Kidney epithelial cell (primary cell): ENCODE measurements at regions not wholly inside any gene's neighbourhood (a gene's known extent, or its start where the extent isn't known, plus 50 kb on each side); places are given as distances from the start of the nearest gene placed in this dataset.

Experiments
- DNase-seq: peaks from one replicate; pipeline ENCODE4 v3.0.0-alpha.2; 2010; ENCODE audit warnings: low read depth
- H3K27me3 ChIP-seq: 2 replicates; pipeline ENCODE4 v1.6.0; 2011; ENCODE audit warnings: low read length; ENCODE audit not compliant: control insufficient read depth, insufficient read depth
- H3K36me3 ChIP-seq: 2 replicates; pipeline ENCODE4 v1.5.1; 2011; ENCODE audit warnings: low read length; ENCODE audit not compliant: control insufficient read depth, insufficient read depth
- H3K4me3 ChIP-seq: 2 replicates; pipeline ENCODE4 v1.5.1; 2011; ENCODE audit warnings: low read depth, mild to moderate bottlenecking, control low read depth, low read length
- TF ChIP-seq, protein P1 (sequence below): IDR thresholded peaks from 2 replicates; pipeline ENCODE4 v1.5.1; 2011; ENCODE audit warnings: mild to moderate bottlenecking, moderate library complexity, low read length, control low read depth, inconsistent platforms; ENCODE audit not compliant: insufficient read depth, poor library complexity, severe bottlenecking

DNA sequence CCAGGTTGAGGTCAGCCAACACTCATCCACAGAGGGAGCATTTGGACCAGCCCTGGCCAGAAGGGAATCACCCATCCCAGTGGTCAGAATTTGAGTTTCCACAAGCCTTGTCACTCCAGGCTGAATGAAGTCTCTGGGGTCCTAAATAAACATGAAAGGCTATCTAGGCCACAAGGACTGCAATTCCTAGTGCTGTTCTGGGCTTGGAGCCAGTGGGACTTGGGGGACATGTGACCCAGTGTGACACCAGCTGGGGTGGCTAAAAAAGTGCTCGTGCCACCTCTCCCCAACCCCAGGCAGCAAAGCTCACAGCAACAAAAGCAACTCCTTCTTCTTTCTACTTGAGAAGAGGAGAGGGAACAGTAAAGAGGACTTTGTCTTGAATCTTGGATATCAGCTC, 91.7 kb downstream of the MDH1 start:
- H3K27me3 ChIP-seq: no peaks in the 10 kb centered on the region
- no peak for DNase-seq
- H3K36me3 ChIP-seq: no peaks in the 10 kb centered on the region
- no peak overlapping the region for H3K4me3 ChIP-seq
- TF ChIP-seq, protein P1, sequence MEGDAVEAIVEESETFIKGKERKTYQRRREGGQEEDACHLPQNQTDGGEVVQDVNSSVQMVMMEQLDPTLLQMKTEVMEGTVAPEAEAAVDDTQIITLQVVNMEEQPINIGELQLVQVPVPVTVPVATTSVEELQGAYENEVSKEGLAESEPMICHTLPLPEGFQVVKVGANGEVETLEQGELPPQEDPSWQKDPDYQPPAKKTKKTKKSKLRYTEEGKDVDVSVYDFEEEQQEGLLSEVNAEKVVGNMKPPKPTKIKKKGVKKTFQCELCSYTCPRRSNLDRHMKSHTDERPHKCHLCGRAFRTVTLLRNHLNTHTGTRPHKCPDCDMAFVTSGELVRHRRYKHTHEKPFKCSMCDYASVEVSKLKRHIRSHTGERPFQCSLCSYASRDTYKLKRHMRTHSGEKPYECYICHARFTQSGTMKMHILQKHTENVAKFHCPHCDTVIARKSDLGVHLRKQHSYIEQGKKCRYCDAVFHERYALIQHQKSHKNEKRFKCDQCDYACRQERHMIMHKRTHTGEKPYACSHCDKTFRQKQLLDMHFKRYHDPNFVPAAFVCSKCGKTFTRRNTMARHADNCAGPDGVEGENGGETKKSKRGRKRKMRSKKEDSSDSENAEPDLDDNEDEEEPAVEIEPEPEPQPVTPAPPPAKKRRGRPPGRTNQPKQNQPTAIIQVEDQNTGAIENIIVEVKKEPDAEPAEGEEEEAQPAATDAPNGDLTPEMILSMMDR: no peak

DNA sequence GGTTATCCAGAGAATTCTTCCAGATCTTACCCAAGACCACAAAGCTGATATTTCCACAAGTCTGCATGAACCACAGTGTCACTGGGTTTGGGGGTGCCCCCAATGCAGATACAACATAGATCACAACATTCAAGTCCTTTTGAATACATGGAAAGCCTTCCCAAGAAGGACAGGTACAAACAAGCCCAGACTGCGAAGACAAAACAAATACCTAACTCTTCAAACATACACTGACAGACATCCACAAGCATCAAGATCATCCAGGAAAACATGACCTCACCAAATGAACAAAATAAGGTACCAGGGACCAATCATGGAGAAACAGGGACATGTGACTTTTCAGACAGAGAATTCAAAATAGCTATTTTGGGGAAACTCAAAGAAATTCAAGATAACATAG, 93.1 kb downstream of the MDH1 start:
- H3K36me3 ChIP-seq: no peaks in the 10 kb centered on the region
- TF ChIP-seq, protein P1: no peak
- H3K27me3 ChIP-seq: no peaks in the 10 kb centered on the region
- H3K4me3 ChIP-seq: no peak overlapping the region
- no peak for DNase-seq

DNA sequence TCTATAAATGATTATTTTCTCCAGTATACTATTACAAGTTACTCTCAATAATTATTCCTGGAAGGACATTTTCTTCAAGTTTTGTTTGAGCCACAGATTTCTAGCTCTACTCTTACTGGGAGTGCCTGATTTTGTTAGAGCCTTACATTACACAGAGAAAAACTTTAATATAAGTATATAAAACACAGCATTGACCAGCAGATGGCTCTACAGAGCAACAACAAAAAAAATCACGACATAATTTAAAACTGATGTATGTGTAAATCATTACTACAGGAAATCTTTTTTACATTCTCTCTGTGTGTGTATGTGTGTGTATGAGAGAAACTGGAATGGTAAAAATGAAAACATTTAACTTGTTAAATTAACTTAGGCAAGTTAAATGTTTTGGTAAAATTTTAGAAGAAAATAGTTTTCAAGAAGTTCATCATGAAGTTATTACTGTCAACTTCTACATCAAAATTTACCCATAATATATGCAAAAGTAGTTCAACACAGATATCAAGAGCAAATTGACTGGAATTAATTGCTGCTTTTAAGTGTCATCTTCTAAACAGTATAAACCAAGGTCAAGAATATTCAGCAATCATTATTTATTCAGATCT, 103.3 kb downstream of the MDH1 start:
- no peak overlapping the region for H3K4me3 ChIP-seq
- DNase-seq: no peak
- H3K36me3 ChIP-seq: no peaks in the 10 kb centered on the region
- no peaks in the 10 kb centered on the region for H3K27me3 ChIP-seq
- TF ChIP-seq, protein P1: peak; percentile 45

DNA sequence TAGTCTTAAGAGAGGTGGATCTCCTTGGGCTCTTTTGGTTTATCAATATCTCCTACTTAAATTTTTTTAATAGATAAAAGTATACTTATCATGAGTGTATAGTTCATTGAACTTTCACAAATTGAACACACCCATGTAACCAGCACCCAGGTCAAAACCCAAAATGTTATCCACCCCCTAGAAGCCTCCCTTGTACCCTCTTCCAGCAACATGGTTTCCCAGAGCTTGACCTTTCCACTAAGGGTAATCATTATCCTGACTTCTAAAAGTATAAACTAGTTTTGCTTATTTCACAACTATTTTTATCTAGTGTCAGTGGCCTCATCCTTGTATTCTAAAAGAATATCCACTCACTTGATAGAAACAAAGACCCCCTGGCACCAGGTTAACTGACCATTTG, 106.8 kb downstream of the MDH1 start:
- no peak overlapping the region for H3K4me3 ChIP-seq
- DNase-seq: no peak
- no peaks in the 10 kb centered on the region for H3K36me3 ChIP-seq
- TF ChIP-seq, protein P1: no peak
- no peaks in the 10 kb centered on the region for H3K27me3 ChIP-seq

DNA sequence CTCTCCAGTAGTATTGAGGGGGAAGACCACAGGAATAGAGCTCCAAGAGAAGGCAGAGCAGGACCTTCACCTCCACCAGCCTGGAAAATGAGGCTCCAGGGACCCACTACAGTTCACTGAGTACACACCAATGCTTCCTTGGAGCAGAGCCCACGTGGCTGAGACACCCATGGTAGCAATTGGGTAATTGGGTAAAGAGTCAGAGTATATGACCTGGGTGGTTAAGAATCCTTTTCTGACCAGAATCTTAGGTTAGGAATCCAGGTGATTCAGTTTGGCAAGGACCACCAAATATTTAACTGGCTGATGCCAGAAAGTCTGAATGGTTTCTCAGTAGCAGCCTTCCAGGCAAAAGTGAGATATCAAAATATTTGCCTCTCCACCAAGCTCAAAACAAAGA, 107.7 kb downstream of the MDH1 start:
- Histone ChIP-seq H3K4me3 (no peak overlapping the region), H3K36me3 (no peaks in the 10 kb centered on the region), H3K27me3 (no peaks in the 10 kb centered on the region)
- TF ChIP-seq, protein P1: no peak
- no peak for DNase-seq

DNA sequence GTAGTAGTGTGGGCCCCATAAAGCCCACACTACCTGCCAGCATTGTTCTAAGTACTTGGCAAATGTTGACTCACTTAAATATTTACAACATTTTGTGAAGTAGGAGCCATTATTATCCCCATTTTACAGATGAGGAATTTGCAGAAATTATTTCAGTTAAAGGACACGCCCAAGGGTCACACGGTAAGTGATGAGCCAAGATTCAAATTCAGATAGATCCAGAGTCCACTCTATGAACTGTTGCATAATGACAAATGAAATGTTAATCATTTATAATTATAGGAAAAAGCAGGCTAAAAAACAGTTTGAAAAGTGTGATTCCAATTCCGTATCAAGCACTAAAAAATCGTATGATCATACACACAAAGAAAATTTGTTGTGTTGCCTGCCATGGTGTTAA, 108.4 kb downstream of the MDH1 start:
- TF ChIP-seq, protein P1: no peak

More for the DNA sequence above, 108.4 kb downstream of the MDH1 start:
- Histone ChIP-seq H3K36me3 (no peaks in the 10 kb centered on the region), H3K4me3 (no peak overlapping the region), H3K27me3 (no peaks in the 10 kb centered on the region)
- no peak for DNase-seq
